ENCODE measurements at regions not wholly inside any gene's neighbourhood (a gene's known extent, or its start where the extent isn't known, plus 50 kb on each side); places are given as distances from the start of the nearest gene placed in this dataset.

DNA sequence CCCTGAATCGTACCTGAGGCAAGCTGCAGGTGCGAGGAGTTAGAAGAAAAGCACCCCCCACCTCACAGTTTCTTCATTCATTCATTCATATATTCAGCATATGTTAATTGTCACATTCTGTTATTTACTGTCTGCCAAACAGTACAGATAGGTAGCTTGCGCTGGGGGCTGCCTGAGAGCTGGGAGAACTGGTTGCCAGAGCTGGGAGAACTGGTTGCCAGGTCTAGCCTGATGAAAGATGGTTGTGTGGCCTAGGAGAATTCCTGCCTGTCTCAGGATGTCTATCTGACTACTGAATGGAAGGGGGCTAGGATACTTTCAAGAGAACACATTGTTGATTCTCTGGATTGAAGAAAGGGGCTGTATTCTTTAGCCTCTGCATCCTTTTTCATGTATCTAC lies 225.9 kb upstream of the POU3F1 start:
- TF ChIP-seq HDAC2 (IDR thresholded peaks at IDR 0.05), result no peak
- TF ChIP-seq ARNT (IDR thresholded peaks at IDR 0.05), result no peak
- no peak for TF ChIP-seq BHLHE40 (IDR thresholded peaks at IDR 0.05; ENCODE audit: low read length)
- TF ChIP-seq POLR2A (conservative IDR thresholded peaks at IDR 0.05), result no peak
- TF ChIP-seq, protein P1, sequence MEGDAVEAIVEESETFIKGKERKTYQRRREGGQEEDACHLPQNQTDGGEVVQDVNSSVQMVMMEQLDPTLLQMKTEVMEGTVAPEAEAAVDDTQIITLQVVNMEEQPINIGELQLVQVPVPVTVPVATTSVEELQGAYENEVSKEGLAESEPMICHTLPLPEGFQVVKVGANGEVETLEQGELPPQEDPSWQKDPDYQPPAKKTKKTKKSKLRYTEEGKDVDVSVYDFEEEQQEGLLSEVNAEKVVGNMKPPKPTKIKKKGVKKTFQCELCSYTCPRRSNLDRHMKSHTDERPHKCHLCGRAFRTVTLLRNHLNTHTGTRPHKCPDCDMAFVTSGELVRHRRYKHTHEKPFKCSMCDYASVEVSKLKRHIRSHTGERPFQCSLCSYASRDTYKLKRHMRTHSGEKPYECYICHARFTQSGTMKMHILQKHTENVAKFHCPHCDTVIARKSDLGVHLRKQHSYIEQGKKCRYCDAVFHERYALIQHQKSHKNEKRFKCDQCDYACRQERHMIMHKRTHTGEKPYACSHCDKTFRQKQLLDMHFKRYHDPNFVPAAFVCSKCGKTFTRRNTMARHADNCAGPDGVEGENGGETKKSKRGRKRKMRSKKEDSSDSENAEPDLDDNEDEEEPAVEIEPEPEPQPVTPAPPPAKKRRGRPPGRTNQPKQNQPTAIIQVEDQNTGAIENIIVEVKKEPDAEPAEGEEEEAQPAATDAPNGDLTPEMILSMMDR (IDR thresholded peaks at IDR 0.05 in 2 of 3, conservative IDR thresholded peaks at IDR 0.05 in 1 of 3; ENCODE audit: insufficient read depth in 2 of 3, low read depth in 1 of 3, low read length in 3 of 3), result no peak
- TF ChIP-seq REST (IDR thresholded peaks at IDR 0.05; ENCODE audit: borderline replicate concordance), result no peak
- TF ChIP-seq REST (CRISPR knock-in tag; IDR thresholded peaks at IDR 0.05; ENCODE audit: low read depth), result no peak
- TF ChIP-seq ZBTB12 (CRISPR knock-in tag; IDR thresholded peaks at IDR 0.05), result no peak

All from K562 (cell line).